Naive thymus-derived CD4-positive, alpha-beta T cell (primary cell): ENCODE measurements at regions not wholly inside any gene's neighbourhood (a gene's known extent, or its start where the extent isn't known, plus 50 kb on each side); places are given as distances from the start of the nearest gene placed in this dataset.

Experiments used
- ATAC-seq: fragments of 150-1000 bp; cut with Tn5 transposase; 2 replicates; pipeline ENCODE4 v1.10.0; 2021; ENCODE audit warnings: mild to moderate bottlenecking, moderate library complexity
- CTCF ChIA-PET: fragments of 350-600 bp; sonication (Branson Sonifier 250); formaldehyde crosslinking; loops from one replicate; lab custom pipeline; 2021; ENCODE audit warnings: antibody characterized with exemption; lab: Charles Lee
- POLR2A ChIA-PET: fragments of 350-600 bp; sonication (Branson Sonifier 250); formaldehyde crosslinking; loops from one replicate; lab custom pipeline; 2021; ENCODE audit warnings: antibody characterized with exemption, inconsistent platforms; lab: Charles Lee
- DNase-seq, 9 donors: peaks; one replicate each; pipeline versions ENCODE4 v3.0.0 to v3.0.0-alpha.2; 2020 to 2022; ENCODE audit warnings: mixed read lengths in 1 of 9
- H3K27ac ChIP-seq: one replicate; pipeline ENCODE4 v1.7.0; 2013; ENCODE audit warnings: mild to moderate bottlenecking, low read depth, low read length, moderate library complexity
- H3K27me3 ChIP-seq, 2 donors: one replicate each; pipeline ENCODE4 v1.7.0; 2013; ENCODE audit warnings: low read length in 2 of 2, mild to moderate bottlenecking in 2 of 2, moderate library complexity in 2 of 2; ENCODE audit not compliant: control insufficient read depth in 2 of 2, insufficient read depth in 2 of 2
- H3K36me3 ChIP-seq, 3 experiments: 1 replicate in 2 of 3; 2 replicates in 1 of 3; pipeline ENCODE4 v1.7.0; 2013; ENCODE audit warnings: low read length in 3 of 3, mild to moderate bottlenecking in 3 of 3, moderate library complexity in 1 of 3; ENCODE audit not compliant: insufficient read depth in 3 of 3, control insufficient read depth in 2 of 3
- H3K4me1 ChIP-seq, 2 donors: one replicate each; pipeline ENCODE4 v1.7.0; 2013; ENCODE audit warnings: low read length in 2 of 2, mild to moderate bottlenecking in 2 of 2, moderate library complexity in 1 of 2; ENCODE audit not compliant: control insufficient read depth in 2 of 2, insufficient read depth in 2 of 2
- H3K4me3 ChIP-seq: 2 replicates; pipeline ENCODE4 v1.7.0; 2013; ENCODE audit warnings: mild to moderate bottlenecking, low read length
- H3K9me3 ChIP-seq, 3 experiments: 1 replicate in 2 of 3; 2 replicates in 1 of 3; pipeline ENCODE4 v1.7.0; 2013; ENCODE audit warnings: low read length in 3 of 3; ENCODE audit not compliant: control insufficient read depth in 2 of 3
- H3K27ac Mint-ChIP-seq, 9 donors: one replicate each; pipeline ENCODE4 v1.8.0; 2020 to 2022; ENCODE audit warnings: mixed read lengths in 9 of 9, mild to moderate bottlenecking in 8 of 9, moderate library complexity in 5 of 9, inconsistent platforms in 2 of 9
- H3K27me3 Mint-ChIP-seq, 5 donors: one replicate each; pipeline ENCODE4 v1.8.0; 2021 to 2022; ENCODE audit warnings: mixed read lengths in 5 of 5, mild to moderate bottlenecking in 1 of 5
- H3K36me3 Mint-ChIP-seq, 5 donors: one replicate each; pipeline ENCODE4 v1.8.0; 2020 to 2022; ENCODE audit warnings: mixed read lengths in 5 of 5, mild to moderate bottlenecking in 3 of 5, inconsistent platforms in 1 of 5
- H3K4me1 Mint-ChIP-seq, 7 donors: one replicate each; pipeline ENCODE4 v1.8.0; 2020 to 2022; ENCODE audit warnings: mixed read lengths in 7 of 7, mild to moderate bottlenecking in 3 of 7, inconsistent platforms in 1 of 7
- H3K4me3 Mint-ChIP-seq, 10 donors: one replicate each; pipeline ENCODE4 v1.8.0; 2020 to 2022; ENCODE audit warnings: mild to moderate bottlenecking in 10 of 10, mixed read lengths in 10 of 10, moderate library complexity in 6 of 10, inconsistent platforms in 2 of 10
- H3K9me3 Mint-ChIP-seq, 11 donors: one replicate each; pipeline ENCODE4 v1.8.0; 2020 to 2022; ENCODE audit warnings: mixed read lengths in 11 of 11, mild to moderate bottlenecking in 4 of 11, inconsistent platforms in 1 of 11, moderate library complexity in 1 of 11
- intact Hi-C, 2 donors: fragments of 100-400 bp; cut with micrococcal nuclease; formaldehyde crosslinking; loops; one replicate each; pipeline ENCODE4 v1.15.1; 2023

GRCh38 chr11:71148716-71149115, 103.7 kb downstream of the SHANK2 start:
- H3K27me3 Mint-ChIP-seq = peaks cover 10 to 43% (median 22%) of the 10 kb centered on the region in 5 donors
- peaks cover 0 to 9% (median 3%) of the 10 kb centered on the region in 11 donors for H3K9me3 Mint-ChIP-seq
- H3K4me1 Mint-ChIP-seq = peaks cover 0 to 5% (median 0%) of the 10 kb centered on the region in 7 donors
- CTCF ChIA-PET = no interaction called here
- Histone ChIP-seq H3K4me1 (no peaks in the 10 kb centered on the region), H3K27me3 (no peaks in the 10 kb centered on the region), H3K9me3 (no peaks in the 10 kb centered on the region), H3K27ac (no peak overlapping the region), H3K4me3 (no peak overlapping the region), H3K36me3 (no peaks in the 10 kb centered on the region)
- peaks cover 0 to 4% (median 0%) of the 10 kb centered on the region in 5 donors for H3K36me3 Mint-ChIP-seq
- H3K4me3 Mint-ChIP-seq = no peak overlapping the region
- DNase-seq (no peak), ATAC-seq (no peak)
- H3K27ac Mint-ChIP-seq = no peak overlapping the region
- POLR2A ChIA-PET = no interaction called here
- intact Hi-C loops = no loop called here

GRCh38 chr11:71147331-71147730, 105.0 kb downstream of the SHANK2 start:
- no peak overlapping the region for H3K4me3 Mint-ChIP-seq
- no peak overlapping the region for H3K27ac ChIP-seq
- H3K4me1 ChIP-seq = no peaks in the 10 kb centered on the region
- ChIA-PET POLR2A (no interaction called here), CTCF (no interaction called here)
- H3K36me3 ChIP-seq = no peaks in the 10 kb centered on the region
- peaks cover 0 to 9% (median 3%) of the 10 kb centered on the region in 11 donors for H3K9me3 Mint-ChIP-seq
- ATAC-seq (no peak), DNase-seq (no peak)
- no peak overlapping the region for H3K27ac Mint-ChIP-seq
- no peak overlapping the region for H3K4me3 ChIP-seq
- H3K27me3 Mint-ChIP-seq = peaks cover 2 to 36% (median 18%) of the 10 kb centered on the region in 5 donors
- intact Hi-C loops = no loop called here
- H3K36me3 Mint-ChIP-seq = peaks cover 0 to 4% (median 0%) of the 10 kb centered on the region in 5 donors
- no peaks in the 10 kb centered on the region for H3K4me1 Mint-ChIP-seq
- H3K27me3 ChIP-seq = no peaks in the 10 kb centered on the region
- no peaks in the 10 kb centered on the region for H3K9me3 ChIP-seq

DNA sequence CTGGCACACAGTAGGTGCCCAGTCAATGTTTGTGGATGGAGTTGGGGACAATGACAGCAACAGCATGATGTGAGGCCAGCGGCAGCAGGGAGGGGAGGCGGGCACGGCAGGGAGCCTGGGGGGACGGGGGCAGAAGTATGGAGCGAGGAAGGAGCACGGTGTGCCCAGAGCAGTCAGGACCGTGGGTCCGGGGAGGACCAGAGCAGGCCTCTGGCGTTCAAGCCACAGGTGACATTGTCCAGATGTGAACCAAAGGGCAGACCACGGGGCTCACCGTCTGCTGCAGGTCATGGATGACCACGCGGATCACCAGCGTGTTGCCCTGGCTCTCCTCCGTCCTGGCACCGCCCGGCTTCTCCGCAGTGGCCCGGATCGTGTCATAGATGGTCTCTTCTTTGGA, 105.5 kb downstream of the SHANK2 start:
- Mint-ChIP-seq H3K9me3 (peaks cover 0 to 9% (median 3%) of the 10 kb centered on the region in 11 donors), H3K27ac (no peak overlapping the region), H3K4me1 (no peaks in the 10 kb centered on the region), H3K27me3 (peaks cover 0 to 33% (median 14%) of the 10 kb centered on the region in 5 donors), H3K4me3 (no peak overlapping the region), H3K36me3 (peaks cover 0 to 4% (median 0%) of the 10 kb centered on the region in 5 donors)
- CTCF ChIA-PET = no interaction called here
- POLR2A ChIA-PET = no interaction called here
- H3K4me3 ChIP-seq = no peak overlapping the region
- ATAC-seq (no peak), DNase-seq (no peak)
- intact Hi-C loops = no loop called here
- no peaks in the 10 kb centered on the region for H3K4me1 ChIP-seq
- no peaks in the 10 kb centered on the region for H3K27me3 ChIP-seq
- H3K27ac ChIP-seq = no peak overlapping the region
- no peaks in the 10 kb centered on the region for H3K36me3 ChIP-seq
- no peaks in the 10 kb centered on the region for H3K9me3 ChIP-seq

DNA sequence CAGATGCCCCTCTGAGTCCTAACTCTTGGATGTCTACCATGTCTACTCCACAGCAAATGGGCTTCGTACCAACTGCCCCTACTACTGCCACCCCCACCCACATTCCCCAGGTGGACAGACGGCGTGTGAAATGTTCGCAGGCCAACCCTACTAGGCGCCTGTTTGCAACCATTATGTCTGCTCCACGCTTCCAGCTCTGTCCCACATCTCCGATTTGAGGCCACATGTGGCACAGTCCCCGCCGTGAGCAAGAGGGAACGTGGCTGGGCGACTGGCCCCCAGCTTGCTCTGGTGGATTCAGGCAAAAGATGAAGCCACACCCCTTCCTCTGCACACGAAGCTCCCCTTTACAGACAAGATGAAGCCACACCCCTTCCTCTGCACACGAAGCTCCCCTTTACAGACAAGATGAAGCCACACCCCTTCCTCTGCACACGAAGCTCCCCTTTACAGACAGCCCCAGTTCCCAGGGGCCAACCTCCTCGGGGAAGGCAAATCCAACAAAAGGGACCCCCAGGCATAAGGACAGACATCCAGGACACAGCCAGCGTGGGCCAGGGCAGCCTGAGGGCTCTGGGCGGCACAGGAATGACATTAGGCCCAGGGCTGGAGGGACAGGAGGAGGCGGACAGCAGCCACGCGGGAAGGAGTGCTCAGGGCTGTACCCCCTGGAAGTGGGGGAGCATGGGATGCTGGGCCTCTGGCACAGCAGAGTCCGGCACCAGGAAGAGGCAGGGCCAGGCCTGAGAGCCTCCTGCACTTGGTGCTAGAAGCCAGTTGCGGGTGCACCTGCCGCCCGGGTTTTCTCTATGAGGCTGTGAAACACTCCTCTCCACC, 106.2 kb downstream of the SHANK2 start:
- CTCF ChIA-PET = no interaction called here
- peaks cover 0 to 28% (median 9%) of the 10 kb centered on the region in 5 donors for H3K27me3 Mint-ChIP-seq

GRCh38 chr11:71145368-71145767, 107.0 kb downstream of the SHANK2 start:
- ChIA-PET CTCF (no interaction called here), POLR2A (no interaction called here)
- Histone ChIP-seq H3K27ac (no peak overlapping the region), H3K36me3 (no peaks in the 10 kb centered on the region), H3K4me3 (no peak overlapping the region), H3K4me1 (no peaks in the 10 kb centered on the region), H3K27me3 (no peaks in the 10 kb centered on the region), H3K9me3 (no peaks in the 10 kb centered on the region)
- Mint-ChIP-seq H3K9me3 (peaks cover 0 to 9% (median 2%) of the 10 kb centered on the region in 11 donors), H3K36me3 (no peaks in the 10 kb centered on the region), H3K27me3 (peaks cover 0 to 23% (median 9%) of the 10 kb centered on the region in 5 donors), H3K27ac (no peak overlapping the region), H3K4me3 (no peak overlapping the region), H3K4me1 (no peaks in the 10 kb centered on the region)
- intact Hi-C loops = no loop called here
- DNase-seq (no peak), ATAC-seq (no peak)

More for the DNA sequence above, 106.2 kb downstream of the SHANK2 start:
- Histone ChIP-seq H3K27me3 (no peaks in the 10 kb centered on the region), H3K9me3 (no peaks in the 10 kb centered on the region), H3K4me1 (no peaks in the 10 kb centered on the region), H3K4me3 (no peak overlapping the region), H3K36me3 (no peaks in the 10 kb centered on the region), H3K27ac (no peak overlapping the region)
- ATAC-seq = no peak
- Mint-ChIP-seq H3K36me3 (peaks cover 0 to under 1% (median 0%) of the 10 kb centered on the region in 5 donors), H3K4me1 (no peaks in the 10 kb centered on the region), H3K4me3 (no peak overlapping the region), H3K9me3 (peaks cover 0 to 9% (median 2%) of the 10 kb centered on the region in 11 donors), H3K27ac (no peak overlapping the region)
- DNase-seq = no peak
- intact Hi-C loops = no loop called here
- POLR2A ChIA-PET = no interaction called here

DNA sequence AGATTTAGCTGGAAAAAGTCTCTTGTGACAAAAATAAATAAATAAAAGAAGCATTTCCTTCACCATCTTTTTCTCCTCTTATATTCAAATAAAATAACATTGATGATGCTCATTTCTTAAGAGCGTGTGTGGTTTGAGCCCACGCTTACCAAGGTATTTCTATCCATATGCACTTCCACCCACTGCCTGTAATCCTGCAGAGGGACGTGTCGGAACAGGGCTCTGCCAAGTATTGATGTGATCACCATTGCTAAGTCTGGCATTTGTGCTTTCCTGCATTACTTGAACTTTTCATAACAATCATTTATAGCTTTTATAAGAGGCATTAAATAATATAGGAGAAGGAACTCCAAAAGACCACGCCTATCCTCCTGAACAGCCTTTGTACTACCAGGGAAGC, 107.6 kb downstream of the SHANK2 start:
- DNase-seq = no peak
- no peaks in the 10 kb centered on the region for H3K9me3 ChIP-seq
- H3K27ac Mint-ChIP-seq = no peak overlapping the region
- no peaks in the 10 kb centered on the region for H3K4me1 ChIP-seq
- H3K4me3 ChIP-seq = no peak overlapping the region
- CTCF ChIA-PET = no interaction called here
- H3K36me3 Mint-ChIP-seq = no peaks in the 10 kb centered on the region
- no peaks in the 10 kb centered on the region for H3K4me1 Mint-ChIP-seq
- H3K9me3 Mint-ChIP-seq = peaks cover 0 to 9% (median 2%) of the 10 kb centered on the region in 11 donors
- H3K27me3 ChIP-seq = no peaks in the 10 kb centered on the region
- H3K36me3 ChIP-seq = no peaks in the 10 kb centered on the region
- no peak overlapping the region for H3K4me3 Mint-ChIP-seq
- ATAC-seq = no peak
- POLR2A ChIA-PET = no interaction called here
- no peak overlapping the region for H3K27ac ChIP-seq
- intact Hi-C loops = no loop called here
- H3K27me3 Mint-ChIP-seq = peaks cover 0 to 23% (median 9%) of the 10 kb centered on the region in 5 donors

DNA sequence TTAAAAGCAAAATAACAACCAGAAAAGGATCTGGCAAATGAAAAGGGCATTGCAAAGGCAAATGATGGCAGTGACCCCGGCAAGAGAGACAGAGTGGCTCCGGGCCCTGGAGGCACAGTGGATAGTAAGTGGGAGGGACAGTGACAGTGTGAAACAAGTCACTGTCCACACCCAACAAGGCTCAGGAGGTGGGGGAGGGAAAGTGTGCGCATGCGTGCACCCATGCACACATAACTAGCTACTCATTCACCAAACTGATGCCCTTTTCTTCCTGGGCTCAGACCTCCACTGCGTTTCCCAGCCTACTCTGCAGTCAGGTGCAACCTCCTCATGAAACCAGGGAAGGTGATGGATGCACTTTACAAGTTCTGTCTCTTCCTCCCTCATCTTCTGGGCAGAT, 108.4 kb downstream of the SHANK2 start:
- Mint-ChIP-seq H3K9me3 (peaks cover 0 to 4% (median 2%) of the 10 kb centered on the region in 11 donors), H3K36me3 (no peaks in the 10 kb centered on the region), H3K27ac (no peak overlapping the region), H3K4me1 (no peaks in the 10 kb centered on the region), H3K4me3 (no peak overlapping the region), H3K27me3 (peaks cover 0 to 23% (median 9%) of the 10 kb centered on the region in 5 donors)
- DNase-seq (no peak), ATAC-seq (no peak)
- intact Hi-C loops = no loop called here
- Histone ChIP-seq H3K36me3 (no peaks in the 10 kb centered on the region), H3K4me1 (no peaks in the 10 kb centered on the region), H3K9me3 (no peaks in the 10 kb centered on the region), H3K4me3 (no peak overlapping the region), H3K27me3 (no peaks in the 10 kb centered on the region), H3K27ac (no peak overlapping the region)
- POLR2A ChIA-PET = no interaction called here
- CTCF ChIA-PET = no interaction called here
